ENCODE measurements at regions not wholly inside any gene's neighbourhood (a gene's known extent, or its start where the extent isn't known, plus 50 kb on each side); places are given as distances from the start of the nearest gene placed in this dataset.

DNA sequence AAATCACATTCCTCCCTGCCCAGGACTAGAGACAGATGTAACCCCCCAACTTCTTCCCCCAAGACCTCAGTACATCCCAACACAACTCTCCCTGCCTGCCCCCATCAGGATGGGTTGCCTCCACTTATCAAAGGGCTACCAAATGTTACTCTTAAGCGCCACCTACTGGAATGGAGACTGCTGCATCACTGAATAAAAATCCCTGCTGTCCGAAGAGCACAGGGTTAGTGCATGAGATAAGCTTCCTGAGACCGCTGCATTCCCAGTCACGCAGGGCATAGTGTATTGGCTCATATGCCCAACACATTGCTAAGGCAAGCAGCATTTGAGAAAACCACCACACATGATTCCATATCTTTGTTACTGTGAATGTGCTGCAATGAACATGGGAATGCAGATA lies 544.5 kb downstream of the PPP4R3C start:
- TF ChIP-seq, protein P1, sequence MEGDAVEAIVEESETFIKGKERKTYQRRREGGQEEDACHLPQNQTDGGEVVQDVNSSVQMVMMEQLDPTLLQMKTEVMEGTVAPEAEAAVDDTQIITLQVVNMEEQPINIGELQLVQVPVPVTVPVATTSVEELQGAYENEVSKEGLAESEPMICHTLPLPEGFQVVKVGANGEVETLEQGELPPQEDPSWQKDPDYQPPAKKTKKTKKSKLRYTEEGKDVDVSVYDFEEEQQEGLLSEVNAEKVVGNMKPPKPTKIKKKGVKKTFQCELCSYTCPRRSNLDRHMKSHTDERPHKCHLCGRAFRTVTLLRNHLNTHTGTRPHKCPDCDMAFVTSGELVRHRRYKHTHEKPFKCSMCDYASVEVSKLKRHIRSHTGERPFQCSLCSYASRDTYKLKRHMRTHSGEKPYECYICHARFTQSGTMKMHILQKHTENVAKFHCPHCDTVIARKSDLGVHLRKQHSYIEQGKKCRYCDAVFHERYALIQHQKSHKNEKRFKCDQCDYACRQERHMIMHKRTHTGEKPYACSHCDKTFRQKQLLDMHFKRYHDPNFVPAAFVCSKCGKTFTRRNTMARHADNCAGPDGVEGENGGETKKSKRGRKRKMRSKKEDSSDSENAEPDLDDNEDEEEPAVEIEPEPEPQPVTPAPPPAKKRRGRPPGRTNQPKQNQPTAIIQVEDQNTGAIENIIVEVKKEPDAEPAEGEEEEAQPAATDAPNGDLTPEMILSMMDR (IDR thresholded peaks at IDR 0.05; ENCODE audit: low read length) = peak; percentile 58
- no peak for TF ChIP-seq EZH2 (IDR thresholded peaks at IDR 0.05; ENCODE audit: borderline replicate concordance, low read length)

All from OCI-LY1 (cell line).